Common myeloid progenitor, CD34-positive (primary cell): ENCODE measurements at regions not wholly inside any gene's neighbourhood (a gene's known extent, or its start where the extent isn't known, plus 50 kb on each side); places are given as distances from the start of the nearest gene placed in this dataset.

Experiments used
- CTCF ChIA-PET: fragments of 350-600 bp; sonication (Branson Sonifier 250); formaldehyde crosslinking; loops from one replicate; lab custom pipeline; 2021; ENCODE audit warnings: antibody characterized with exemption; lab: Charles Lee
- POLR2A ChIA-PET: fragments of 350-600 bp; sonication (Branson Sonifier 250); formaldehyde crosslinking; loops from one replicate; lab custom pipeline; 2021; ENCODE audit warnings: antibody characterized with exemption; lab: Charles Lee
- DNase-seq, 3 donors: peaks; one replicate each; pipeline versions ENCODE4 v3.0.0 to v3.0.0-alpha.2; 2013
- H3K27ac ChIP-seq, 2 experiments: 1 replicate in 1 of 2; 2 replicates in 1 of 2; pipeline ENCODE4 v1.7.0; 2013; ENCODE audit warnings: inconsistent platforms in 2 of 2, low read length in 2 of 2, mild to moderate bottlenecking in 2 of 2, low read depth in 1 of 2, moderate library complexity in 1 of 2; ENCODE audit not compliant: severe bottlenecking in 2 of 2, insufficient read depth in 1 of 2, poor library complexity in 1 of 2
- H3K27me3 ChIP-seq, 5 experiments: replicated peaks in 2 of 5; 1 replicate in 3 of 5; 2 replicates in 2 of 5; pipeline versions ENCODE4 v1.6.1 to v1.7.0; 2013; ENCODE audit warnings: low read length in 4 of 5, mild to moderate bottlenecking in 2 of 5, moderate library complexity in 2 of 5, inconsistent platforms in 1 of 5; ENCODE audit not compliant: insufficient read depth in 5 of 5, control insufficient read depth in 4 of 5
- H3K36me3 ChIP-seq, 4 experiments: 1 replicate in 2 of 4; 2 replicates in 2 of 4; pipeline versions ENCODE4 v1.6.1 to v1.7.0; 2013; ENCODE audit warnings: low read length in 3 of 4, control low read depth in 1 of 4, mild to moderate bottlenecking in 1 of 4; ENCODE audit not compliant: control insufficient read depth in 4 of 4, insufficient read depth in 4 of 4
- H3K4me1 ChIP-seq, 4 experiments: 1 replicate in 3 of 4; 2 replicates in 1 of 4; pipeline versions ENCODE4 v1.6.1 to v1.7.1; 2013; ENCODE audit warnings: low read length in 3 of 4, mild to moderate bottlenecking in 3 of 4, control low read depth in 1 of 4, inconsistent platforms in 1 of 4, moderate library complexity in 1 of 4; ENCODE audit not compliant: control insufficient read depth in 4 of 4, insufficient read depth in 4 of 4; ENCODE audit errors: control extremely low read depth in 1 of 4
- H3K4me3 ChIP-seq, 7 experiments: 1 replicate in 4 of 7; 2 replicates in 3 of 7; pipeline versions ENCODE4 v1.5.1 to v1.7.0; 2013; ENCODE audit warnings: mild to moderate bottlenecking in 7 of 7, low read length in 6 of 7, moderate library complexity in 6 of 7, inconsistent platforms in 2 of 7, low read depth in 2 of 7, control low read depth in 1 of 7; ENCODE audit not compliant: insufficient read depth in 4 of 7, control insufficient read depth in 1 of 7; ENCODE audit errors: extremely low read depth in 1 of 7
- H3K9me3 ChIP-seq, 5 experiments: 1 replicate in 4 of 5; 2 replicates in 1 of 5; pipeline versions ENCODE4 v1.6.1 to v1.7.1; 2013; ENCODE audit warnings: low read length in 4 of 5, mild to moderate bottlenecking in 2 of 5, inconsistent platforms in 1 of 5, low read depth in 1 of 5, moderate library complexity in 1 of 5; ENCODE audit not compliant: control insufficient read depth in 4 of 5, insufficient read depth in 2 of 5; ENCODE audit errors: control extremely low read depth in 1 of 5
- WGBS: methylation state at CpG from one replicate; pipeline ENCODE4 v1.1.5; 2013; ENCODE audit not compliant: insufficient coverage; 5-methylcytosine and 5-hydroxymethylcytosine counted together

GRCh38 chr4:141371206-141371605 lies 150.5 kb downstream of the ZNF330 start:
- DNase-seq = no peak
- WGBS = 94% methylated on average over 2 of the region's 3 CpGs
- Histone ChIP-seq H3K27ac (no peak overlapping the region), H3K27me3 (no peaks in the 10 kb centered on the region), H3K4me1 (no peaks in the 10 kb centered on the region), H3K36me3 (no peaks in the 10 kb centered on the region), H3K9me3 (peaks cover 0 to 7% (median 2%) of the 10 kb centered on the region in 5 experiments), H3K4me3 (no peak overlapping the region)
- CTCF ChIA-PET = no interaction called here
- POLR2A ChIA-PET = interaction anchor here (0.7 kb wide), 1 partner anchor 66 kb away, joined by 4 read pairs; no protein-coding TSS in a partner anchor

- Histone ChIP-seq H3K4me1 (no peaks in the 10 kb centered on the region), H3K27me3 (no peaks in the 10 kb centered on the region), H3K9me3 (peaks cover 0 to 4% (median 2%) of the 10 kb centered on the region in 5 experiments), H3K4me3 (no peak overlapping the region), H3K27ac (no peak overlapping the region), H3K36me3 (no peaks in the 10 kb centered on the region)
- ChIA-PET CTCF (no interaction called here), POLR2A (no interaction called here)
- 100% methylated on average over 1 of the region's 2 CpGs for WGBS
- no peak for DNase-seq
These were observed 155.2 kb downstream of the ZNF330 start for GRCh38 chr4:141375855-141376254.

- POLR2A ChIA-PET = no interaction called here
- CTCF ChIA-PET = no interaction called here
These were observed 156.1 kb downstream of the ZNF330 start for GRCh38 chr4:141376769-141377168.

GRCh38 chr4:141387299-141387698 lies 166.6 kb downstream of the ZNF330 start:
- Histone ChIP-seq H3K27me3 (no peaks in the 10 kb centered on the region), H3K9me3 (peaks cover 0 to 2% (median 0%) of the 10 kb centered on the region in 5 experiments), H3K27ac (no peak overlapping the region), H3K36me3 (no peaks in the 10 kb centered on the region), H3K4me3 (no peak overlapping the region), H3K4me1 (no peaks in the 10 kb centered on the region)
- ChIA-PET POLR2A (no interaction called here), CTCF (no interaction called here)
- WGBS = 100% methylated on average over 1 of the region's 2 CpGs
- DNase-seq = no peak

More at GRCh38 chr4:141376769-141377168, 156.1 kb downstream of the ZNF330 start:
- H3K9me3 ChIP-seq = peaks cover 0 to 4% (median 2%) of the 10 kb centered on the region in 5 experiments
- H3K36me3 ChIP-seq = no peaks in the 10 kb centered on the region
- H3K4me3 ChIP-seq = no peak overlapping the region
- H3K4me1 ChIP-seq = no peaks in the 10 kb centered on the region
- no peak overlapping the region for H3K27ac ChIP-seq
- no peaks in the 10 kb centered on the region for H3K27me3 ChIP-seq
- no CpG with 5 or more reads among the region's 2 CpGs for WGBS
- DNase-seq = no peak

- 100% methylated on average over 3 of the region's 3 CpGs for WGBS
- POLR2A ChIA-PET = no interaction called here
- CTCF ChIA-PET = no interaction called here
- H3K4me3 ChIP-seq = no peak overlapping the region
- no peaks in the 10 kb centered on the region for H3K27me3 ChIP-seq
- H3K4me1 ChIP-seq = no peaks in the 10 kb centered on the region
- no peaks in the 10 kb centered on the region for H3K9me3 ChIP-seq
- no peaks in the 10 kb centered on the region for H3K36me3 ChIP-seq
- no peak overlapping the region for H3K27ac ChIP-seq
- DNase-seq = no peak
These were observed 167.8 kb downstream of the ZNF330 start for GRCh38 chr4:141388481-141388880.

- CTCF ChIA-PET = no interaction called here
- POLR2A ChIA-PET = interaction anchor here (0.6 kb wide), 1 partner anchor 818 kb away, joined by 4 read pairs; no protein-coding TSS in a partner anchor
- Histone ChIP-seq H3K9me3 (no peaks in the 10 kb centered on the region), H3K36me3 (no peaks in the 10 kb centered on the region), H3K27ac (no peak overlapping the region), H3K27me3 (no peaks in the 10 kb centered on the region), H3K4me1 (no peaks in the 10 kb centered on the region), H3K4me3 (no peak overlapping the region)
- WGBS = no CpG with 5 or more reads among the region's 1 CpG
- DNase-seq = no peak
These were observed 169.0 kb downstream of the ZNF330 start for GRCh38 chr4:141389649-141390048.

- POLR2A ChIA-PET = no interaction called here
- H3K36me3 ChIP-seq = no peaks in the 10 kb centered on the region
- H3K9me3 ChIP-seq = peaks cover 0 to under 1% (median 0%) of the 10 kb centered on the region in 5 experiments
- H3K27me3 ChIP-seq = no peaks in the 10 kb centered on the region
- WGBS = no CpG with 5 or more reads among the region's 1 CpG
- CTCF ChIA-PET = no interaction called here
- no peak overlapping the region for H3K27ac ChIP-seq
- no peak for DNase-seq
- H3K4me3 ChIP-seq = no peak overlapping the region
- H3K4me1 ChIP-seq = no peaks in the 10 kb centered on the region
These were observed 169.9 kb downstream of the ZNF330 start for GRCh38 chr4:141390571-141390970.
